Breast epithelium (tissue), 4 donors: ENCODE measurements at regions not wholly inside any gene's neighbourhood (a gene's known extent, or its start where the extent isn't known, plus 50 kb on each side); places are given as distances from the start of the nearest gene placed in this dataset.
"Not testable (repeated sequence)": the region's sequence is repeated elsewhere in the genome, so short reads cannot be mapped to it uniquely, and the experiment has no call there.

ENCODE experiments used
- DNase-seq, 2 donors: peaks; one replicate each; pipeline ENCODE4 v3.0.0-alpha.2; 2019; ENCODE audit warnings: low spot score in 2 of 2
- H3K27ac ChIP-seq, 2 donors: fragments of 200-600 bp; sonication (generic) in 1 of 2; one replicate each; pipeline ENCODE4 v1.5.1; 2016 to 2019; ENCODE audit warnings: mild to moderate bottlenecking in 1 of 2
- H3K27me3 ChIP-seq, 2 donors: fragments of 200-600 bp; sonication (generic) in 1 of 2; one replicate each; pipeline versions ENCODE4 v1.5.1 to v1.6.0; 2017 to 2019; ENCODE audit warnings: control low read depth in 1 of 2, mild to moderate bottlenecking in 1 of 2
- H3K36me3 ChIP-seq: fragments of 200-600 bp; one replicate; pipeline ENCODE4 v1.5.1; 2019
- H3K4me1 ChIP-seq, 2 donors: fragments of 200-600 bp; sonication (generic); one replicate each; pipeline ENCODE4 v1.5.1; 2016 to 2019; ENCODE audit warnings: control low read depth in 1 of 2
- H3K4me3 ChIP-seq, 3 donors: fragments of 200-600 bp; sonication (generic); 1 replicate in 2 of 3; 2 replicates in 1 of 3; pipeline ENCODE4 v1.5.1; 2016 to 2019; ENCODE audit warnings: mild to moderate bottlenecking in 3 of 3, moderate library complexity in 2 of 3
- H3K9me3 ChIP-seq, 2 donors: fragments of 200-600 bp; sonication (generic) in 1 of 2; one replicate each; pipeline ENCODE4 v1.5.1; 2016 to 2019; ENCODE audit warnings: control low read depth in 1 of 2
- CTCF ChIP-seq, 3 donors: fragments of 450-650 bp; IDR thresholded peaks; one replicate each; pipeline ENCODE4 v1.5.1; 2016 to 2017; ENCODE audit warnings: antibody characterized with exemption in 3 of 3, mild to moderate bottlenecking in 3 of 3, moderate library complexity in 3 of 3
- POLR2A ChIP-seq: fragments of 450-650 bp; IDR thresholded peaks from one replicate; pipeline ENCODE4 v1.6.1; 2016; ENCODE audit warnings: antibody characterized with exemption, mild to moderate bottlenecking, moderate library complexity
- POLR2AphosphoS5 ChIP-seq, 3 donors: sonication (generic); formaldehyde crosslinking; IDR thresholded peaks; one replicate each; pipeline ENCODE4 v1.6.1; 2017; ENCODE audit warnings: antibody characterized with exemption in 3 of 3
- intact Hi-C: fragments of 100-400 bp; cut with DNase I; formaldehyde crosslinking; loops from one replicate; pipeline ENCODE4 v1.15.1; 2023; ENCODE audit warnings: low total_unique reads

- Histone ChIP-seq H3K36me3 (no peaks in the 10 kb centered on the region), H3K9me3 (peaks cover 0 to 62% of the 10 kb centered on the region in 2 donors), H3K4me1 (no peaks in the 10 kb centered on the region), H3K4me3 (no peak overlapping the region), H3K27ac (no peak overlapping the region), H3K27me3 (no peaks in the 10 kb centered on the region)
- TF ChIP-seq POLR2A = no peak
- no peak for TF ChIP-seq POLR2AphosphoS5 (IDR thresholded peaks at IDR 0.05)
- TF ChIP-seq CTCF (IDR thresholded peaks at IDR 0.05) = no peak
- no peak for DNase-seq
- intact Hi-C loops = no loop called here
These were observed 398.3 kb upstream of the CHRM2 start for GRCh38 chr7:136470179-136470578.

- DNase-seq = no peak
- H3K4me3 ChIP-seq = no peak overlapping the region
- H3K36me3 ChIP-seq = no peaks in the 10 kb centered on the region
- no peak overlapping the region for H3K27ac ChIP-seq
- no peaks in the 10 kb centered on the region for H3K9me3 ChIP-seq
- intact Hi-C loops = no loop called here
- no peaks in the 10 kb centered on the region for H3K27me3 ChIP-seq
- TF ChIP-seq CTCF (IDR thresholded peaks at IDR 0.05) (no peak), POLR2AphosphoS5 (IDR thresholded peaks at IDR 0.05) (no peak), POLR2A (no peak)
- no peaks in the 10 kb centered on the region for H3K4me1 ChIP-seq
These were observed 415.5 kb upstream of the CHRM2 start for GRCh38 chr7:136452949-136453348.

- intact Hi-C loops = no loop called here
- TF ChIP-seq POLR2A (no peak), CTCF (IDR thresholded peaks at IDR 0.05) (no peak), POLR2AphosphoS5 (IDR thresholded peaks at IDR 0.05) (no peak)
- Histone ChIP-seq H3K27me3 (no peaks in the 10 kb centered on the region), H3K4me3 (no peak overlapping the region), H3K27ac (no peak overlapping the region), H3K36me3 (no peaks in the 10 kb centered on the region), H3K9me3 (no peaks in the 10 kb centered on the region), H3K4me1 (no peaks in the 10 kb centered on the region)
- DNase-seq = no peak
These were observed 421.7 kb upstream of the CHRM2 start for GRCh38 chr7:136446751-136447150.

GRCh38 chr7:136441835-136442234, 426.6 kb upstream of the CHRM2 start:
- intact Hi-C loops = no loop called here
- H3K4me3 ChIP-seq = no peak overlapping the region
- no peaks in the 10 kb centered on the region for H3K27me3 ChIP-seq
- no peak for TF ChIP-seq POLR2A
- H3K9me3 ChIP-seq = no peaks in the 10 kb centered on the region
- no peak for DNase-seq
- no peaks in the 10 kb centered on the region for H3K4me1 ChIP-seq
- no peaks in the 10 kb centered on the region for H3K36me3 ChIP-seq
- no peak overlapping the region for H3K27ac ChIP-seq

- H3K36me3 ChIP-seq, H3K4me3 ChIP-seq, H3K27ac ChIP-seq, H3K4me1 ChIP-seq, intact Hi-C loops, DNase-seq, H3K27me3 ChIP-seq, H3K9me3 ChIP-seq: not testable (repeated sequence)
These were observed 436.7 kb upstream of the CHRM2 start for GRCh38 chr7:136431736-136432135.

GRCh38 chr7:136424058-136424457, 444.4 kb upstream of the CHRM2 start:
- Histone ChIP-seq H3K4me3 (no peak overlapping the region), H3K27me3 (no peaks in the 10 kb centered on the region), H3K27ac (no peak overlapping the region), H3K36me3 (no peaks in the 10 kb centered on the region), H3K9me3 (no peaks in the 10 kb centered on the region), H3K4me1 (no peaks in the 10 kb centered on the region)
- DNase-seq = no peak
- intact Hi-C loops = no loop called here
- TF ChIP-seq POLR2A (no peak), CTCF (IDR thresholded peaks at IDR 0.05) (no peak), POLR2AphosphoS5 (IDR thresholded peaks at IDR 0.05) (no peak)

GRCh38 chr7:136419740-136420139, 442.6 kb upstream of the MTPN start:
- H3K36me3 ChIP-seq, H3K27me3 ChIP-seq, H3K9me3 ChIP-seq, H3K4me3 ChIP-seq, DNase-seq, H3K27ac ChIP-seq, H3K4me1 ChIP-seq, intact Hi-C loops: not testable (repeated sequence)
